ENCODE measurements at regions not wholly inside any gene's neighbourhood (a gene's known extent, or its start where the extent isn't known, plus 50 kb on each side); places are given as distances from the start of the nearest gene placed in this dataset.
"Not testable (repeated sequence)": the region's sequence is repeated elsewhere in the genome, so short reads cannot be mapped to it uniquely, and the experiment has no call there.

DNA sequence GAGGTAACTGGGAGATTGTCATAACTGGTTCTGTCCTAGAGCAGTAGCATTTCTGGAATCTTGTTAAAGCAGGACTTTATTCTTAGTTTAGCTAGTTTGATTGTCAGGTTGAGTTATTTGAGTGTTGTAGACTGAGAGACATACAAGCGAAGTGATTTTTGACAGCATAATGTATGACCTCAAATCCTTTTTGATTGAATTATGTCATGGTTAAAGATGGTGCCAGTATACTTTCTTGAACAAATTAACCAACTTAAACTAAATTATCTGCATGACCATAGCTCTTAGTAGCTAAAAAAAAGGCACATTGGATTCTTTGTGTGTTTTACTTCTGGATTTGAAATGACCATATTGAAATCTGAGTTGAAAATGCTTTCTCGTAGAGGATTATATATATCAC is 626.6 kb downstream of the TMTC2 start:
- DNase-seq, result no peak

DNA sequence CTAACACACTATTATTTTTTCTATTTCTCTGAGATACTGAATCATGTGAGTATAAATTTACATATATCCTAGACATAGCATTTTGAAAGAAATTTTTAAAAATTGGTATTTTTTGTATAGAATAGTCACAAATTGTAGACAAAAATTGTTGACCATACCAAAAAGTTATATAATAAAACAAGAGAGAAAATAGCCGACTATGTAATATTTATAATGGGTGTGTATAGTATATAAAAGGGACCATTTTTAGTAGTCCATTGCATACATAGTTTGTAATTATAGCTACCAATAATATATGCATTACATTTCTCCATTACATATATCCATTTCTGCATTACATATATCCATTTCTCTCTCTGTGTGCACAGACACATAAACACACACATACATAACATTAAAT is 590.2 kb downstream of the TMTC2 start:
- DNase-seq, result no peak

- no peak for DNase-seq
These were observed 584.5 kb downstream of the TMTC2 start for GRCh38 chr12:83271201-83271600.

- no peak for DNase-seq
These were observed 579.1 kb downstream of the TMTC2 start for GRCh38 chr12:83265808-83266207.

- no peak for DNase-seq
These were observed 575.3 kb downstream of the TMTC2 start for GRCh38 chr12:83261998-83262397.

- DNase-seq, result not testable (repeated sequence)
These were observed 573.4 kb downstream of the TMTC2 start for GRCh38 chr12:83260126-83260525.

GRCh38 chr12:83257726-83258125 is 571.0 kb downstream of the TMTC2 start:
- no peak for DNase-seq

DNA sequence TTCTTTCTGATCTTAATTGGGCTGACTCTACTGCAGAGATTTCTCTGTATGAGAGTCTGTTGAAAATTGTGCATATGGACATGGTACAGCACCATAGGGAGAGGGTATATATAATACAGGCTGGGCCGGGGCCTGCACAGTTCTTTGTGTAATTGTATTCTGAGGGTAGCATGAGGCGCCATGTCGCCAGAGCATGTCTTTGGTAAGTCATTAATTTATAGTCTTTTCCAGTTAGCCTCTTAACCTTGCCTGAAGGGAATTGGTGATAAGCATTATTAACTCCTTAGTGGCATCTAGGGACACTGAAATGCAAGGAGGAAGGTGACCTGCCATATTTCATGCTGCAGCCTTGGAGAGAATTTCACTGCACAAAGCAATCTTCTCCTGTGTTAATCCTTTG is 569.9 kb downstream of the TMTC2 start:
- DNase-seq, result no peak

DNA sequence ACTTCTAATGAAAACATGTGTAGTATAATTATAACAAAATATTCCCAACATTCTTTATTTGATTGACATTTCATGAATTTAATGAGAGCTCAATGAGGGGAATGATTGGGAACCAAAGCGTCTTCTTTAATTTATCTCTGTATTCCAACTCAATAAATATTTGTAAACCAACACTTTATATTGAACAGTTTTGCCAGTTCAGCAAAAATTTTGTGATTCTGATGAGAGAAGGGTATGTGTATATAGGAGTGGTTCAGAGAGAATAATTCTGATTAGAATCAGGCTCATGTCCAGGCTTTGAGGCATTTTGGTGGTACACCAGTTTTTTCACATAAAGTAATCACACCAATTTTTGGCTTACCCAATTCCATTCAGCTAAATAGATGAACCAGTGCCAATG is 564.2 kb downstream of the TMTC2 start:
- DNase-seq, result no peak

- DNase-seq, result no peak
These were observed 558.5 kb downstream of the TMTC2 start for GRCh38 chr12:83245156-83245555.

- DNase-seq, result no peak
These were observed 557.3 kb downstream of the TMTC2 start for GRCh38 chr12:83244001-83244400.

- not testable (repeated sequence) for DNase-seq
These were observed 547.3 kb downstream of the TMTC2 start for GRCh38 chr12:83233987-83234386.

- not testable (repeated sequence) for DNase-seq
These were observed 540.3 kb downstream of the TMTC2 start for GRCh38 chr12:83226960-83227359.

DNA sequence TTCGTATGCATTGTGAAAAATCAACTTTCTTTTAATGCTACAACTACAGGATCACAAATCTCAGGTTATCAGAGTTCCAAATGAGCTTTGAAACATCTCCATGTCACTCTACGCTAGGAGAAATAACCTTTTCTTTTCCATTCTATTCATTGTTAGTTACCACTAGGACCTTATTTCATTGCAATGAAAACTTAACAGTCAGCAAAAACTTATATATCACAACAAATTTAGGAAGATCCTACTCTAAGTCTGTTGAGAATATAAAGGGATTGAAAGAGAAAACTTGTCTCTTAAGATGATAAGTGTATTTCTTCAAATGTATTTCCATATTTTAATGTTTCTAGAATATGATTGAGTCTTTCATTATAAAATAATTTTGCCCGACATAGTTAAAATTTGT is 539.1 kb downstream of the TMTC2 start:
- DNase-seq, result no peak

GRCh38 chr12:83224012-83224411 is 537.3 kb downstream of the TMTC2 start:
- DNase-seq, result no peak

GRCh38 chr12:83220774-83221173 is 534.1 kb downstream of the TMTC2 start:
- no peak for DNase-seq

GRCh38 chr12:83216230-83216629 is 529.5 kb downstream of the TMTC2 start:
- no peak for DNase-seq

DNA sequence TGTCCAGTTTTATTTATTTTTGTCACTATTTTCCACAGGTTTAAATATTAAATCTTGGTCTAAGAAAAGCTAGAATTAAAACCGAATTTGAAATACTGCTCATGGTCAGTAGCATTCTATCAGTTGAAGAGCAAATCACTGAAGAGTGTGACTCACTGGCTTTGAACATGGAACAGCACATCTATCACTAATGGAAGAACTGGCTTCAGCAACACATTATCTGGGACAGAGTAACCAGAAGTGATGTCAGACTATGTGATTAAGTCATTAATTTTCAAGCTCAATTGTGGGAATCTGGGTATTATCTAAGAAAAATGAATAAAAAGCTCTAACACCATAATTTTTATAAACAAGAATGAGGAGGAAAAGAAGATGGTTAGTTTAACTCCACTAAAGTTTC is 527.5 kb downstream of the TMTC2 start:
- DNase-seq, result no peak

DNA sequence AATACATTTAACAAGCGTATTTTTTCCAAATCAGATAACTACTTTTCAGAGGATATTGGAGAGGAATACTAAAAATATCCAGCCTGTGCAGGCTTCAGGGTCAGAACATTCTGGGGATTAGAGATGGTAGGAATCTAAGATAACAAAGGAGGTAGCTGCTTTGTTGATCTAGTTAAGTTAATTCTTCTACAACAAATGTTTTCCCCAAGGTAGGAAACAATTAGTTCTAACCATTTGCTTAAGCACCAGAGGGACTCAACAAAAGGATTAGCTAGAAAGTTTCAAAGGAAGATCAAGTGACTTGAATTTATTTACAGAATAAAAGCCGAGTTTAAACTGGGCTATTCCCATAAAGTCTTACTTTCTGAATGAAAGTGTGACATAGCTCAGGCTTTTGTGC is 524.2 kb downstream of the TMTC2 start:
- DNase-seq, result no peak

- DNase-seq, result no peak
These were observed 512.4 kb downstream of the TMTC2 start for GRCh38 chr12:83199069-83199468.

DNA sequence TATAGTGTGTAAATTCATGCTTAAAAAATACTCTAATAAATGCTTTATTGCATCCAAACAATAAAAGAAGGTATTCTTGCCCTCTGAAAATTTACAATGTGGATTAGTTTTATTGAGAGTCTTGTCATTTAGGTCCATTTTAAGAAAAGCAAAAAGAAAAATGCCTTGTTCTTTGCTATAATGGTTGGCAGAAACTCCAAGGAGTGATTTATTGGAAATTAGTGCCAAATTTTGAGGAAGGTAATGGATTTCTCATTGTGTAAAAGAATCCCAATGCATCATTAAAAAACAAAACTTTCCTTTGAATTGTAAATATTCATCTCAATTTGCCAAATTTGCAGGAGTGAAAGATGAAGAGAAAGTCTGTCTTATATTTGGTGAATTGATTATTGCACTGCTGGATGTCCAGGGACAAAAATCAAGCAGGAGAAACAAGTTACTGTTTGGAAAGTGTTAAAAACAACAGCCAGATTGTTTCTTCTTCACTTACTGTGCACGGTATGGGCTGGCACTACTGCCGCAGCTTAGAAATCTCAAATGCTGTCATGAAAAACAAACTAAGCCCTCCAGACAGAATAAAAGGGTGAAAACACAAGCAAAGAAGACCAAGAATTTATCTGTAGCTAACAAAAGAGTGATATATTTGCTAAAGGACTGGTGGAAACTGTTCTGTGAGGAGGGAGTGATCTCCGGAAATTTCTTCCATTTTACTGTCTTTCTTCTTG is 511.7 kb downstream of the TMTC2 start:
- DNase-seq, result no peak

DNA sequence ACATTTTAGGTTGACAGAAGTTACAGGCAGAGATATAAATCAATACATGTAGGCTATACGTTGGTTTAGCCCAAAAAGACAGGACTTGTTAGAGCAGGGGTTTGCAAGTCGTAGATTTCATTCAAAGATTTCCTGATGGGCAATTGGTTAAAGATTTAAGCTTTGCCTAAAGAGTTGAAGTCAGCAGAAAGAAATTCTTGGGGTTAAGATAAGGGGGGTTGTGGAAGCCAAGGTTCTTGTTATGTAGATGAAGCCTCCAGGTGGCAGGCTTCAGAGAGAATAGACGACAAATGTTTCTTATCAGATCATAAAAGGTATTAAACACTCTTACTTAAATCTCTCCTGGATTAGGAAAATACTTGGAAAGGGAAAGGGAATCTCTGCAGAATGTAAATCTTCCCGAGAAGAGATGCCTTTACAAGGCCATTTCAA is 510.8 kb downstream of the TMTC2 start:
- DNase-seq, result no peak

DNA sequence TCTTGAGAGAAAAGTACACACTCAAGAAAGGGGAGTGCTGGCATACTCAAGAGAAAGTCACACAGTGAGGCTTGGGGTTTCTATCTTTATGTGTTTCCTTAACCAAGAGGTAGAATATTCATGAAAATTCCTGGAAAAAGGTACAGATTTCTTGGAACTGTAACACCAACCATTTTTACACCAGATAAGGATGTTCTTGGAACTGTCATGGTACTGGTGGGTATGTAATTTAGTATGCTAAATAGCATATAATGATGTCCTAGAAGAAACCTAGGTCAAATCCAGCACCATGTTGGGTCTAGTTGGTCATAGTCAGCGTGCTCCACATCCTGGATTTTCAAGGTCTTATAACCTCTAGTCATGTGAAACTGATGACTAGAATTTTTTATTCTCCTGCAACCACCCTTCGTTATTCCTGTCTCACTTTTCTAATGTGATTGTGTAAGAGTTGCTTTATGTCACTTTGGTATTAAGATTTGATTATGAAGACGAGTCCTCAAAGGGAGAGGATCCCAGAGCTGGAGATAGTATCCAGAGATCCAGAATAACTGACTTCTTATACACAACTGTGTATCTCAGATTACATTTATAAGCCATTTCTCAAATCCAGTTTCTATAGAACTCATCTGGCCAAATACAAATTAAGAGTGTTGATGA is 510.1 kb downstream of the TMTC2 start:
- no peak for DNase-seq

GRCh38 chr12:83190631-83191390 is 504.1 kb downstream of the TMTC2 start:
- no peak for DNase-seq

All from CD4-positive, alpha-beta T cell treated with Interleukin-4 for 1 hour (primary cell).